HL-60 (cell line): ENCODE measurements at regions not wholly inside any gene's neighbourhood (a gene's known extent, or its start where the extent isn't known, plus 50 kb on each side); places are given as distances from the start of the nearest gene placed in this dataset.

Source experiments
- CTCF ChIP-seq: IDR thresholded peaks from one replicate; pipeline ENCODE4 v1.5.1; 2011; ENCODE audit warnings: low read length, control low read depth, inconsistent platforms; ENCODE audit not compliant: insufficient read depth
- GABPA ChIP-seq: IDR thresholded peaks from 2 replicates; pipeline ENCODE4 v1.6.1; 2012; ENCODE audit warnings: low read depth
- POLR2AphosphoS5 ChIP-seq: IDR thresholded peaks from 2 replicates; pipeline ENCODE4 v1.6.1; 2012; ENCODE audit warnings: low read depth
- REST ChIP-seq: IDR thresholded peaks from 2 replicates; pipeline ENCODE4 v1.6.1; 2012; ENCODE audit warnings: low read depth; ENCODE audit not compliant: insufficient replicate concordance

- no peak for TF ChIP-seq POLR2AphosphoS5
- TF ChIP-seq CTCF: no peak
- no peak for TF ChIP-seq REST
- no peak for TF ChIP-seq GABPA
These were observed 65.8 kb upstream of the PRPS1 start for GRCh38 chrX:107562482-107562881.
